ENCODE measurements at regions not wholly inside any gene's neighbourhood (a gene's known extent, or its start where the extent isn't known, plus 50 kb on each side); places are given as distances from the start of the nearest gene placed in this dataset.

DNA sequence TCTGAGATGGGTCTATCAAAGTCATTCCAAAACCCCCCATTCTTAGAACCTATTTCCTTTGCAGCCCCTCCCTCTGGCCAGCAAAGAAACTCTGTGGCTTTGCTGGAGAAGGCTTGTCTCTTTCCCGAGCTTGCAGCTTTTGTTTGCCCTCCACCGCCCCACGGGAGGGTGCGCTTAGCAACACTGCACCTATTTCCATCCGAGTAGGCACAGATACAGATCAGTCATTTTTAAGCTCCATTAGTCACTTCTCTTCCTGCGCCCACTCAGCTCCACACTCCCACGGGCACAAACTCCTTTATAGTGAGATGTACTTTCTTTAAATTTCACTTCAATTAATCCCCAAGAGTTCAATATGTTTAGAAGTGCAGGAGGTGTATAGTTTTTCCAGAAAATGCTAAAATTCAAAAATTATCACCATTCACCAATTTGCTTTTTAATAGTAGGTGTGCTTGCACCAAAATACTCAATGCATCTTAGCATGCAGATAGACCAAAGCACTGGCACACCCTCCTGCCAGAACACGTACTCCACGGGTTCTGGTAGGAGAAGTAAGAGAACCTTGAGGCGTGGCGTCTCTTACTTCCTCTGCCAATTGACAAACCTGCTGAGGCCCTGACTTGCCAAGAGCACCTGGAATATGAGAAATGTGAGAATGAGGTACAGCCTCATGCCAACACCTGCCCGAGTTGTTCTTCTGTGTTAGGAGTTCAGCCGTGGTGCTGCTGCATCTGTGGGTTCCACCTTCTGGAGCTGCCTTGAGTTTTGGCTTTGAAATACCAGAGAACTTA lies 183.7 kb downstream of the TEX29 start:
- DNase-seq = no peak
- no peak overlapping the region for H3K4me3 ChIP-seq
- no peak overlapping the region for H3K27ac ChIP-seq
- no peaks in the 10 kb centered on the region for H3K4me1 ChIP-seq
- H3K36me3 ChIP-seq = no peaks in the 10 kb centered on the region
- no peaks in the 10 kb centered on the region for H3K9me3 ChIP-seq (replicated peaks)
- no peaks in the 10 kb centered on the region for H3K27me3 ChIP-seq

DNA sequence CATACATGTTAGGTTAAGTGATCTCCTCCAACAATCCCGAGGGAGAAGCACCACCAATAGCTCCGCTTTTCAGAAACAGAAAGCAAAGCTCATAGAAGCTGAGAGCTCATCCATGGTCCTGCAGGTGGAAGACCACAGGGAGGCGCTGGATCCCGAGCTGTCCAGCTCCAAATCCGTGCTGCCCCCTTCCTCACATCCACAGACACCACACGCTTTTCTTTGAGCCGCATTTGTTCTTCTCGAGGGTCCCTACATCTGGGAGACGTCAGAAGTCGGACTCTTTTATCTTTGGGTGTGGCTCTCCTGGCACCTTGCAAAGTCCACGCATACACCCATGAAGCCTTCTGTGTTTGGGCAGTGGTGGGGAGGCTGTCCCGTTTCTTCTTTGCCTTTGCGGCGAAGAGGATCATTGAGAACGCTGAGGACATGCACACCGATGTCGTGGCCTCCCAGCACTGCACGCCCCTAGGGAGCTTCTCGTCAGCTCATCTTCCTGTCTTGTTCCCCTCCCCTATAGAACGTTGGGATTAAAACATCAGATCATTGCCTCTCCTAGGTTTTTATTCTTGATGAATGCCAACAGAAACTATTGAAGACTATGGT lies 184.8 kb downstream of the TEX29 start:
- DNase-seq = peak in 1 of 2 experiments; percentile 27
- Histone ChIP-seq H3K36me3 (no peaks in the 10 kb centered on the region), H3K27ac (no peak overlapping the region), H3K27me3 (no peaks in the 10 kb centered on the region), H3K4me1 (no peaks in the 10 kb centered on the region), H3K4me3 (no peak overlapping the region), H3K9me3 (replicated peaks) (no peaks in the 10 kb centered on the region)

DNA sequence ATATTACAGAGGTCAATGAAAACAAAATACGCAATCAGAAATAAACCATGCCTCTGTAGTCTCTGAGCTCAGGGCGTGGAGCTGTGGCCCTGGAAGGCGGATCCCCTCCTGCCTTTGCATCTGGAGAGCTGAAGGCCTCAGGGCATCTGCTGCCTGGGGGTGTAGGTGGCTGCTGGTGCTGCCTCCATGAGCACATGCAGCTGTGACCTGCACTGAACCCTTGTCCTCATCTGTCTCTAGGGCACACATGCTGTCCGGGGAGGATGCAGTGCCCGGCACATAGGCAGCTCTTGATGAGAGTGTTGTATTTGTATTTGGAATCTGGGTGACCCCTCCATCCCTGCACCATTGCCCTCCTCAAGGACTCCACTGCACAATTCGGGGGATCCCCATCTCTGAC lies 185.7 kb downstream of the TEX29 start:
- Histone ChIP-seq H3K27ac (no peak overlapping the region), H3K9me3 (replicated peaks) (no peaks in the 10 kb centered on the region), H3K36me3 (no peaks in the 10 kb centered on the region), H3K4me3 (no peak overlapping the region), H3K4me1 (no peaks in the 10 kb centered on the region), H3K27me3 (no peaks in the 10 kb centered on the region)
- no peak for DNase-seq

DNA sequence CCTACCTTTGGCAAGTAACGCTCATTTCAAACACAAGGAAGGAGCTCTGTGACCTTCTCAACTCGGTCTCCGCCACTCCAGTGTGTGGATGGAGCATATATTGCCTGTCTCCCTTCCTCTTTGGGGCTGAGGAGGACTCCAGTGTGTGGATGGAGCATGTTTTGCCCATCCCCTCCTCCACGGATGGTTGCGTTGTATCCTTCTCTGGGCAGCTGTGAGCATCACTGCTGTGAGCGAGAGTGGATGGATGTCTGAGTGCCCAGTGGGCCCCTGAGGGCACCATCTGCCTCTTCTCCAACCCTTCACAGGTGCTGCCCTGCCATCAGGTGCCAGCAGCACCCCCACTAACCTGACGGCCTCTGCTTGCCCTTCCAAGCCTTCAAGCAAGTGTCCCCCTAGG lies 186.2 kb downstream of the TEX29 start:
- no peak overlapping the region for H3K4me3 ChIP-seq
- no peaks in the 10 kb centered on the region for H3K27me3 ChIP-seq
- H3K4me1 ChIP-seq = no peaks in the 10 kb centered on the region
- H3K27ac ChIP-seq = no peak overlapping the region
- no peaks in the 10 kb centered on the region for H3K9me3 ChIP-seq (replicated peaks)
- H3K36me3 ChIP-seq = no peaks in the 10 kb centered on the region
- no peak for DNase-seq

DNA sequence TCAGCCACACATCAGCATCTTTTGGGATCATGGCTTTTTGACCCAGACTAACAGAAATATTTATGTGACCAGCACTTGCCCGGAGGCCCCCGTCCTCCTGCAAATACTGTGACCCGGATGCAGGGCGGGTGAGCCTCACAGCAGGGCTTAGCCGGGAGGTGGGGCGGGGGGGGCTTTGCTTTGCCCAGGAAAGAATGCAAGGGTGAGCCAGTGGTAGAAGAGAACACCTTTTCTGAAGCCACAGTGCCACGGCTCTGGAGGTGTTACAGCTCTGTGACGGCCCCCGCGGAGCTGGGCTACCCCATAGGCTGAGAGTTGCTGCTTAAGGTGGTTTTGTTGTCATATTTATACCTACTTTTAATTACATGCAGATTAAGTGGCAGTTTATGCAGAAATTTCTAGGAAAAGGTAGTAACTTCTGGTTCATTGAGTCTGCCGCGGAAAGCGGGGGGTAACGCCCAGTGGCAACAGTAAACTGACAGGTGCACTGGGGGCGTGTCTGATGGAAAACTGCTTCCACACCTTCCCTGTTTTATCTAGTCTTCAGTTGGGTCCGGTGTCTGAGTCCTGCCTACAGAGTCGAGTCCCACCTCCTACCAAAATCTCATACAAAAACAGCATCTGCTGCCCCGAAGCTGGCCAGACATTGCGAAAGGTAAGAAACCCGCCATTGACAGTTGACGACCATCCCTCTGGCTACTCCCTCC lies 187.9 kb downstream of the TEX29 start:
- H3K27me3 ChIP-seq = no peaks in the 10 kb centered on the region
- no peak for DNase-seq
- H3K4me3 ChIP-seq = no peak overlapping the region
- no peak overlapping the region for H3K27ac ChIP-seq
- H3K4me1 ChIP-seq = no peaks in the 10 kb centered on the region
- no peaks in the 10 kb centered on the region for H3K9me3 ChIP-seq (replicated peaks)
- H3K36me3 ChIP-seq = no peaks in the 10 kb centered on the region

DNA sequence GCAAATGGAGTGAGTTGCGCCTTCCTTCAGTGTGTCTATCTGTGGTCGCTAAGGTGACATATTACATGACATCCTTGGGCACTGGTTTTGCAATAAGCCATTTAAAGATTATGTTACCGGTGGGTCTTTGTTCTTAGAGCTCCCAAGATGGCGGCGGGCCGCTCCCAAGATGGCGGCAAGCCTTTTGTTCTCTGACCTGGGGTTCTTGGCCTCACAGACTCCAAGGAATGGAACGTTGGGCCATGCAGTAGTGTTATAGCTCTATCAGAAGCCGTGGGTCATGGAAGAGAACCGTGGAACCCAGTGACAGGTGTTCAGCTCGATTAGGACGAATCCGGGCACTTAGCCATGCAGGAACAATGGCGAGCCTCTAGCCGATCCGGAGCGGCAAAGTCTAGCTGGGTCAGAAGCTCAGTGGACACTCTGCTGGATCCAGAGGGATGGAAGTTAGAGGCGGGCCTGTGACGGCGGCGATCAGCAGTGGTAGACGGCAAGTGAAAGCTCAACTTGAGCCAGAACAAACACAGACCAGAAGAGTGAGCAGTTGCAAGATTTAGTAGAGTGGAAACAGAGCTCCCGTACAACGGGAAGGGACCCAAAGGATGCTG lies 188.6 kb downstream of the TEX29 start:
- Histone ChIP-seq H3K4me1 (no peaks in the 10 kb centered on the region), H3K4me3 (no peak overlapping the region), H3K9me3 (replicated peaks) (no peaks in the 10 kb centered on the region), H3K27ac (no peak overlapping the region), H3K36me3 (no peaks in the 10 kb centered on the region), H3K27me3 (no peaks in the 10 kb centered on the region)
- no peak for DNase-seq

DNA sequence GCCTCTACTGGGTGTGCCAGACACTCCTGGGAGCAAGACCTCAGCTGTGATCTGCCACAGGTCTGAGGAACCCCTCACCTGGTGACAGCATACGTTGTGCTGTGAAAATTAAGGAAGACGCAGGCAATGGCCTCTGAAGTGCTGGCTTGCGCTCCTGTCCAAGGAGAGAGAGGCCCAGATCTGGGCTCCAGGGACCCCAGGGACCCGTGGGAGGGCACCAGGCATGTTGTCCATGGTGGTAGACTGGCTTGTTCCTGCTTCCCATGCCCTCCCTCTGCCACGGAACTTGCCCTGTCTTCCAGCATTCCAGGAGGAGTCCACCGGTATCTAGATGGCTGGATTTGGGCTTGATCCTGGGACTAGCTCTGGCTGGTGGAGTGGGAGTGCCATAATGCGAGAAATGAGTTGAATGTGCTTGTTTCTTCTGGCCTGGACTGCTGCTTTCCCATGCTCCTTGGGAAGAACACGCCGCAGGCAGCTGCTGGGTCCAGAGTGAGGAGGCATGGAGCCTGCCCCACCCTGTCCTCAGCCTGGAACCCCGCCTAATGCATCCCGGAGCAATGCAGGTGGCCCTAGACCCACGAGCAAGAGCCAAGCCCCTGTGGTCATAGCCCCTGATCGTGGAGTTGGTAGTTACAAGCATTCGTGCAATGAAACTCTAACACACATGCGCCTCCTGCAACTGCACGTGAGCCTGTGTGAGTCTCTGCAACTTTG lies 190.2 kb downstream of the TEX29 start:
- Histone ChIP-seq H3K27me3 (no peaks in the 10 kb centered on the region), H3K36me3 (no peaks in the 10 kb centered on the region), H3K27ac (no peak overlapping the region), H3K4me1 (no peaks in the 10 kb centered on the region), H3K4me3 (no peak overlapping the region), H3K9me3 (replicated peaks) (no peaks in the 10 kb centered on the region)
- DNase-seq = no peak

GRCh38 chr13:111511219-111511732 lies 190.8 kb downstream of the TEX29 start:
- Histone ChIP-seq H3K27me3 (no peaks in the 10 kb centered on the region), H3K36me3 (no peaks in the 10 kb centered on the region), H3K4me1 (no peaks in the 10 kb centered on the region), H3K27ac (no peak overlapping the region), H3K9me3 (replicated peaks) (no peaks in the 10 kb centered on the region), H3K4me3 (no peak overlapping the region)
- DNase-seq = no peak

- DNase-seq = no peak
These were observed 191.5 kb downstream of the TEX29 start for GRCh38 chr13:111511805-111512504.

GRCh38 chr13:111512707-111513106 lies 192.3 kb downstream of the TEX29 start:
- H3K4me1 ChIP-seq = no peaks in the 10 kb centered on the region
- no peaks in the 10 kb centered on the region for H3K27me3 ChIP-seq
- H3K36me3 ChIP-seq = no peaks in the 10 kb centered on the region
- no peak overlapping the region for H3K4me3 ChIP-seq
- H3K27ac ChIP-seq = no peak overlapping the region
- H3K9me3 ChIP-seq (replicated peaks) = no peaks in the 10 kb centered on the region
- DNase-seq = no peak

More at GRCh38 chr13:111511805-111512504, 191.5 kb downstream of the TEX29 start:
- no peak overlapping the region for H3K27ac ChIP-seq
- no peaks in the 10 kb centered on the region for H3K9me3 ChIP-seq (replicated peaks)
- H3K4me1 ChIP-seq = no peaks in the 10 kb centered on the region
- H3K36me3 ChIP-seq = no peaks in the 10 kb centered on the region
- H3K27me3 ChIP-seq = no peaks in the 10 kb centered on the region
- H3K4me3 ChIP-seq = no peak overlapping the region

GRCh38 chr13:111513766-111514609 lies 193.5 kb downstream of the TEX29 start:
- H3K4me1 ChIP-seq = no peaks in the 10 kb centered on the region
- no peak overlapping the region for H3K4me3 ChIP-seq
- no peaks in the 10 kb centered on the region for H3K36me3 ChIP-seq
- H3K9me3 ChIP-seq (replicated peaks) = no peaks in the 10 kb centered on the region
- no peak overlapping the region for H3K27ac ChIP-seq
- no peaks in the 10 kb centered on the region for H3K27me3 ChIP-seq
- DNase-seq = no peak

GRCh38 chr13:111514610-111515306 lies 194.3 kb downstream of the TEX29 start:
- Histone ChIP-seq H3K27me3 (no peaks in the 10 kb centered on the region), H3K4me1 (no peaks in the 10 kb centered on the region), H3K4me3 (no peak overlapping the region), H3K36me3 (no peaks in the 10 kb centered on the region), H3K27ac (no peak overlapping the region), H3K9me3 (replicated peaks) (no peaks in the 10 kb centered on the region)
- no peak for DNase-seq

DNA sequence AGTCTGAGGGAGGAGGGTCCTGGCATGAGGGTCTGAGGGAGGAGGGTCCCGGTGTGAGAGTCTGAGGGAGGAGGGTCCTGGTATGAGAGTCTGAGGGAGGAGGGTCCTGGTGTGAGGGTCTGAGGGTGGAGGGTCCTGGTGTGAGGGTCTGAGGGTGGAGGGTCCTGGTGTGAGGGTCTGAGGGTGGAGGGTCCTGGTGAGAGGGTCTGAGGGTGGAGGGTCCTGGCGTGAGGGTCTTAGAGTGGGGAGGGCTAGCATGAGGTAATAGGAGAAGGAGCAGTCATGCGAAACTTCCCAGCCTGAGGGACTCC lies 194.8 kb downstream of the TEX29 start:
- H3K4me3 ChIP-seq = no peak overlapping the region
- no peak for DNase-seq
- H3K9me3 ChIP-seq (replicated peaks) = no peaks in the 10 kb centered on the region
- H3K4me1 ChIP-seq = no peaks in the 10 kb centered on the region
- no peaks in the 10 kb centered on the region for H3K36me3 ChIP-seq
- no peaks in the 10 kb centered on the region for H3K27me3 ChIP-seq
- no peak overlapping the region for H3K27ac ChIP-seq

All from SJCRH30 (cell line).